GM12801 (cell line): ENCODE measurements at regions not wholly inside any gene's neighbourhood (a gene's known extent, or its start where the extent isn't known, plus 50 kb on each side); places are given as distances from the start of the nearest gene placed in this dataset.

Experiments
- CTCF ChIP-seq: IDR thresholded peaks from one replicate; pipeline ENCODE4 v1.5.1; 2011; ENCODE audit warnings: control low read depth; ENCODE audit not compliant: insufficient read length; ENCODE audit errors: extremely low read depth

- TF ChIP-seq CTCF: no peak
These were observed 465.9 kb upstream of the DAB1 start for GRCh38 chr1:57889676-57890320.

GRCh38 chr1:57887964-57888491, 464.2 kb upstream of the DAB1 start:
- TF ChIP-seq CTCF: no peak

- no peak for TF ChIP-seq CTCF
These were observed 462.5 kb upstream of the DAB1 start for GRCh38 chr1:57886376-57886775.

- no peak for TF ChIP-seq CTCF
These were observed 459.8 kb upstream of the DAB1 start for GRCh38 chr1:57883642-57883995.

- no peak for TF ChIP-seq CTCF
These were observed 459.2 kb upstream of the DAB1 start for GRCh38 chr1:57882934-57883641.

- no peak for TF ChIP-seq CTCF
These were observed 458.2 kb upstream of the DAB1 start for GRCh38 chr1:57882072-57882471.

- TF ChIP-seq CTCF: no peak
These were observed 457.8 kb upstream of the DAB1 start for GRCh38 chr1:57881639-57882038.
